Activated naive CD4-positive, alpha-beta T cell treated with anti-CD3 and anti-CD28 coated beads, Interleukin-2, amount 50 U/mL, for 24 hours (primary cell): ENCODE measurements at regions not wholly inside any gene's neighbourhood (a gene's known extent, or its start where the extent isn't known, plus 50 kb on each side); places are given as distances from the start of the nearest gene placed in this dataset.
"Not testable (repeated sequence)": the region's sequence is repeated elsewhere in the genome, so short reads cannot be mapped to it uniquely, and the experiment has no call there.

Experiments used
- H3K27ac Mint-ChIP-seq: one replicate; pipeline ENCODE4 v1.8.0; 2021; ENCODE audit warnings: mild to moderate bottlenecking, mixed read lengths
- H3K27me3 Mint-ChIP-seq: one replicate; pipeline ENCODE4 v1.8.0; 2021; ENCODE audit warnings: mixed read lengths
- H3K36me3 Mint-ChIP-seq: one replicate; pipeline ENCODE4 v1.8.0; 2021; ENCODE audit warnings: mixed read lengths
- H3K4me1 Mint-ChIP-seq: one replicate; pipeline ENCODE4 v1.8.0; 2021; ENCODE audit warnings: mixed read lengths
- H3K4me3 Mint-ChIP-seq: one replicate; pipeline ENCODE4 v1.8.0; 2021; ENCODE audit warnings: mild to moderate bottlenecking, mixed read lengths
- H3K9me3 Mint-ChIP-seq: one replicate; pipeline ENCODE4 v1.8.0; 2021; ENCODE audit warnings: mixed read lengths

DNA sequence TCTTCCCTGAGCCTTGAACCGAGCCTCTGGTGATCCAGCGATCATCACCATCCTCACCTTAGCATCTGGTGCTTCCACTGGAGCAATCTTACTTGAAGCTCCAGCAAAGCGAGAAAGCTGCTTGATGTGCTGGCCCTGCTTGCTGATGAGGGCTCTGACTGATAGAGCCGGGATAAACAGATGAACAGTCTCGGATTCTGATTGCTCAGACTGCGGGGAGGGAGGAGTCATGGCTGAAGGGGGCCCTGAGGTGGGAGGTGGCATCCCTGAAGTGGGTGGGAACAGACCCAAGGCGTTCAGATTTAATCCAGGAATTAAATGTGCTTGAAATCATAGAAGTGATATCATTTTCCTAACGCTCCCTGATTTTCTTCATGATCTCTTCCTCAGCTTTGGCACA lies 74.4 kb upstream of the RPS6KA2 start:
- not testable (repeated sequence) for H3K4me3 Mint-ChIP-seq, H3K4me1 Mint-ChIP-seq, H3K36me3 Mint-ChIP-seq, H3K27ac Mint-ChIP-seq, H3K9me3 Mint-ChIP-seq, H3K27me3 Mint-ChIP-seq

DNA sequence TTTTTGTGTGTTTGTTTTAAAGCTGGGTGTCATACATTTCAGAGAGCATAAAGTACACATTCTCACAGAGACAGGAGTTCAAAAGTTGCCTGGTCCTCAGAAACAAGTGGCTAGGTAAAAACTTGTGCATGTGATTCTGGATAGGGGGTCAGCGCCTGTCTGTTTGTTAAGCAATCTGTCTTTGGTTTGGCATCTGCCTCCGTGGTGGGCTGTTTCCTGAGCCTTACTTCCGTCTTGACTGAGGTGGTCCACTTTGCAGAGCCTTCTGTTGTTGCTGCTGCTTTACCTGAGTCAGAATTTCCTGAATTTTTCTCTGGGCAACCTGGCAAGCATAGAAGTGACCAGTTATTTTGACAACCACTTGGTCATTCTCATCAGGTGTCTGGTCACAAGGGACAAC lies 73.8 kb upstream of the RPS6KA2 start:
- not testable (repeated sequence) for H3K27me3 Mint-ChIP-seq, H3K9me3 Mint-ChIP-seq, H3K27ac Mint-ChIP-seq, H3K36me3 Mint-ChIP-seq, H3K4me3 Mint-ChIP-seq, H3K4me1 Mint-ChIP-seq

- no peaks in the 10 kb centered on the region for H3K9me3 Mint-ChIP-seq
Measured at GRCh38 chr6:166697113-166697512, 70.1 kb upstream of the RPS6KA2 start.

DNA sequence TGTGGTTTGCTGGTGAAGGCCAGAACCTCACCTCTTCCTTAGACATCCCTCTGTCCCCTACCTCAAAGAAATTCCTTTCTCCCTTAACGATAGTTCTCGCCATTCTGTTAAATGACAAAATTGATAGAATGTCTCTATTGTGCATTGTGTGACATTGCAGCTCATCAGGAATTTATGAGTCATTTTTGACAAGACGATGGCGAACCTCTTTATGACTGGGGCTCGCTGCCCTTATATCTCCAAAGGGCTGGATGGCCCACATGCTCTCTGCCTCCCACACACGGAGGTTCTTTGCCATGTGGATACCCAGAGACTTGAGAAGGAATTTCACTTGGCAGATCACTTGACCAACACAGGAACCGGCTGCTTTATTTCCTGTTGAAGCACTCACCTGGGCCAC lies 66.8 kb upstream of the RPS6KA2 start:
- Mint-ChIP-seq H3K27me3 (no peaks in the 10 kb centered on the region), H3K4me3 (no peak overlapping the region), H3K36me3 (no peaks in the 10 kb centered on the region), H3K9me3 (no peaks in the 10 kb centered on the region), H3K4me1 (no peaks in the 10 kb centered on the region), H3K27ac (no peak overlapping the region)

More at GRCh38 chr6:166697113-166697512, 70.1 kb upstream of the RPS6KA2 start:
- Mint-ChIP-seq H3K27me3 (no peaks in the 10 kb centered on the region), H3K36me3 (no peaks in the 10 kb centered on the region), H3K27ac (no peak overlapping the region), H3K4me1 (no peaks in the 10 kb centered on the region), H3K4me3 (no peak overlapping the region)

DNA sequence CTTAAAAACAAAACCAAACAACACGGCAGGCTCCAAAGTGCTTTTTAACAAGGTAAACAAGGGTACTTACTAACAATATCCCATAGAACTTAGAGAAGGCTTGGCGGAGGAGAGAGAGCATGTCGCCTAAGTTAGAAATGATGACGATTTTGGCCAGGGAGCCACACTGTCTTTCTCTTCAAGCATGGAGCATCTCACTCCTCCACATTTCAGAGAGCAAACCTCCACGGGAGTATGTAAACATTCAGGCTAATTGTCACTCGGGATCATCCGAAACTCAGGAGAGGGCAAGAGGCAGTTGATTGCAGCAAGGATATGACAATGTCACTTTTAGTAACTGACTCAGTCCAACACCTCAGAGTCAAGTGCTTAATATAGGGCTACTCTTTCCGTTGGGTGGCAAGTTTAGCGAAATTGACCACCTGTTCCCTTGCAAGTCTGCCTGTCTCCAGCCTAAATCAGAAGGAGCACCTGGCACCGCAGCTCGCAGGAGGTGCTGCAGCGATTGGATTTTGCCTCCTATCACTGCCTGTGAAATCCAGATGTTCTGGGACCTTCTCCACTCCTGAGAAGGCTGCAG lies 65.8 kb upstream of the RPS6KA2 start:
- H3K27ac Mint-ChIP-seq: no peak overlapping the region
- no peaks in the 10 kb centered on the region for H3K4me1 Mint-ChIP-seq
- H3K4me3 Mint-ChIP-seq: no peak overlapping the region
- H3K27me3 Mint-ChIP-seq: no peaks in the 10 kb centered on the region
- H3K36me3 Mint-ChIP-seq: no peaks in the 10 kb centered on the region
- no peaks in the 10 kb centered on the region for H3K9me3 Mint-ChIP-seq

GRCh38 chr6:166691746-166692145 lies 64.7 kb upstream of the RPS6KA2 start:
- H3K4me1 Mint-ChIP-seq: no peaks in the 10 kb centered on the region
- no peak overlapping the region for H3K4me3 Mint-ChIP-seq
- H3K27ac Mint-ChIP-seq: no peak overlapping the region
- no peaks in the 10 kb centered on the region for H3K27me3 Mint-ChIP-seq
- H3K36me3 Mint-ChIP-seq: no peaks in the 10 kb centered on the region
- H3K9me3 Mint-ChIP-seq: no peaks in the 10 kb centered on the region

DNA sequence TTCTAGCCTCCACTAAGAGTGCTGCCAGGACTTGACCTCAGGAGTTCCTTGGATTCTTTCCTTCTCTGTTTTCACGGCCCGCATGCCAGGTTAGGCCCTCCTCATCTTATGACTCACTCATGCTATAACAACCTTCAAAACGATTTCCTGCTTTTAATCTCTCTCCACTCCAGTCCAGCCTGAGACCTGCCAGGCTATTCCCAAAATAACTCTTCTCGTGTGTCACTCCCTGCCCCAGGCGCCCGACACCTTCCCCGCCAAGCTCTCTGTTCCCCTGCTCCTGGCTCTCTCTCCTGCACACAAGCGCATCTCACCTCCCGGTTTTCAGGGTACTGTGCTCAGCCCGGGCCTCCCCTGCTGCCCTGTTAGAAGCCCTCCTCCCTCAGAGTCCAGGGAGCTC lies 64.1 kb upstream of the RPS6KA2 start:
- H3K27me3 Mint-ChIP-seq: no peaks in the 10 kb centered on the region
- no peak overlapping the region for H3K27ac Mint-ChIP-seq
- H3K36me3 Mint-ChIP-seq: no peaks in the 10 kb centered on the region
- no peak overlapping the region for H3K4me3 Mint-ChIP-seq
- H3K9me3 Mint-ChIP-seq: no peaks in the 10 kb centered on the region
- H3K4me1 Mint-ChIP-seq: no peaks in the 10 kb centered on the region

GRCh38 chr6:166689687-166690086 lies 62.6 kb upstream of the RPS6KA2 start:
- Mint-ChIP-seq H3K36me3 (no peaks in the 10 kb centered on the region), H3K27me3 (no peaks in the 10 kb centered on the region), H3K4me3 (no peak overlapping the region), H3K9me3 (no peaks in the 10 kb centered on the region), H3K4me1 (no peaks in the 10 kb centered on the region), H3K27ac (no peak overlapping the region)

DNA sequence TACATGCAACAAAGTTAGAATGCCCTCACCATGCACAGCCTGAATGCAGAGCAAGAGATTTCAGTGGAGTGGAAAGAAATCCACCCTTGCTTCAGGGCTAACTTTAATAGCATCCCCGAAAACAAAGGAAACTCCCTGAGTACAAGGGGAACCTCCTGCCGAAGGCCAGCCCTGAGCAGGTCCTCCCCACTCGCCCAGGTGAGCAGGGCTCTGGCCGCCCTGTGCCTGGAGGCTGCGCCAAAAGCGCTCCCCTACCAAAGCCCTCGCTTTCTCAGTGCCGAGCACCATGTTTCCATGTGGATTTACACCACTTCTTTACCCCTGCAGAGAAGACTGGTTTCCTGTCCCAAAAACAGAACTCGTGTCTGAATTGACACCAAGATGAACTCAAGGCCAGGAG lies 61.9 kb upstream of the RPS6KA2 start:
- H3K9me3 Mint-ChIP-seq: no peaks in the 10 kb centered on the region
- H3K27ac Mint-ChIP-seq: peak overlapping the region; percentile 84
- H3K4me1 Mint-ChIP-seq: no peaks in the 10 kb centered on the region
- no peaks in the 10 kb centered on the region for H3K36me3 Mint-ChIP-seq
- no peak overlapping the region for H3K4me3 Mint-ChIP-seq
- H3K27me3 Mint-ChIP-seq: no peaks in the 10 kb centered on the region

DNA sequence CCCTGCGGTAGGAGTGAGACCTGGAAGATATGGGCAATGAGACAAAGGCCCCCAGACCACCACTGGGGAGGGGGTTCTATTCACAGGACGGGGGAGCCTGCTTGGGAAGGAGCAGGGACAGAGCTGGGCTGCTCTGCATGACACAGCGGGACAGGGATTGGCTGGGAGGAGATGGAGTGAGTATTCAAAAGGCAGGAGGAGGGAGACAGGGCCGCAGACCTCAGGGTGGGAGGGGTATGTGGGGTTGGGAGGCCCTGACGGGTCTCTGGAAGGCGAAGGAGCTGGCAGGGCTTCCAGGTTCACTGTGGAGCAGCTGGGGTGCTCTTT lies 60.8 kb upstream of the RPS6KA2 start:
- Mint-ChIP-seq H3K36me3 (no peaks in the 10 kb centered on the region), H3K27ac (no peak overlapping the region), H3K4me1 (no peaks in the 10 kb centered on the region), H3K9me3 (no peaks in the 10 kb centered on the region), H3K4me3 (no peak overlapping the region), H3K27me3 (no peaks in the 10 kb centered on the region)

DNA sequence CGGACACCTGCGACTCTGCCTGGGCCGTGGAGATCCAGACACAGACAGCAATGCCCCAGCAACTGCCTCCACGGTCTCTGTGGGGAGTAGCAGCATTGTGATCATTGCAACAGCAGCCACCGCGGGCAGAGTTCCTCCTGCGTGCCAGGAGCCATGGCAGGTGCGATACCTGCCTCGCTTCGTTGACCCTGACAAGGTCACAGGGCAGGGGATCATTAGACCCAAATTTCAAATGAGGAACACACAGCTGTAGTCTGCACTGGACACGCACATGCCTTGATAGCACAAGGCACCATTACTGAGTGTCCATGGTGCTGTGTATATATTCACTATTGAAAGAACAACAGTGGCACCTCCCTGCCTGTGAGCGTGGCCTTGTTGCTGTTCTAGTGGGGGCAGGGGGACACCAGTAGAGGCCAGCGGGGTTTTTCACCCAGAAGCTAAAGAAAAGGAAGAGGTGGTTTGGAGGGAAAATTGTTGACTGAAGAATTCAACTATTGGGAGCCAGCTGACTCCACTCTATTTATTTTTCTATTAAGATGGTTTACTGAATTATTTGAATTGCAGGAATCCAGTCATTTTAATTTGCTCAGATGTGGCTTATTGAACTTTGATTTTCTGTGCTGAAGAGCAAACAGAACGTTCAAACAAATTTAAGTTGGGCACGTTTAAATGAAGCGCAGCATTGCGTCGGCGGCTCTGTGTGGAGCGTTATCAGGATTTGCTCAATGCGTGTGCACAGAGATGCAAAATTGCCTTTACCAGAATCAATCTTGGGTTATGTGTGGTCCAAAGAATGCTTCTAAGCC lies 60.2 kb upstream of the RPS6KA2 start:
- Mint-ChIP-seq H3K4me1 (no peaks in the 10 kb centered on the region), H3K27ac (no peak overlapping the region), H3K9me3 (no peaks in the 10 kb centered on the region), H3K36me3 (no peaks in the 10 kb centered on the region), H3K4me3 (no peak overlapping the region), H3K27me3 (no peaks in the 10 kb centered on the region)

- Mint-ChIP-seq H3K4me1 (no peaks in the 10 kb centered on the region), H3K9me3 (no peaks in the 10 kb centered on the region), H3K36me3 (no peaks in the 10 kb centered on the region), H3K27me3 (no peaks in the 10 kb centered on the region), H3K4me3 (no peak overlapping the region), H3K27ac (no peak overlapping the region)
Measured at GRCh38 chr6:166686317-166686716, 59.3 kb upstream of the RPS6KA2 start.

DNA sequence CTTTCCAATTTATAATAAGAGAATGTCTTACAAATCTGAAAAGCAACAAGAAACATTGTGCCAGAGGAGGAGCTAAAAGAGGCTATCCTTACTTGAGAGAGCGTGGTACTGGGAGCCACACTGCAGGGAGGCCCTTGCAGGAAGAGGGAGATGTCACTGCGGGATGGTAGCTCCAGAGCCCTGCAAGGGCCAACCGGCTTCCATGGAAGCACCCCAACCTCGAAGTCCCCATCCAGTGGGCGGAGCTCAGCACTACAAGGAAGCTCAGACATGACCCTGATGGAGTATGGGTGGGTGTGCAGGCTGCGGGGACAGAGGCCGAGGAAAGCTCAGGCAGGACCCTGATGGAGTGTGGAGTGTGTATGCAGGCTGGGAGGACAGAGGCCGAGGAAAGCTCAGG lies 57.8 kb upstream of the RPS6KA2 start:
- H3K27me3 Mint-ChIP-seq: no peaks in the 10 kb centered on the region
- no peaks in the 10 kb centered on the region for H3K9me3 Mint-ChIP-seq
- H3K27ac Mint-ChIP-seq: no peak overlapping the region
- H3K4me3 Mint-ChIP-seq: no peak overlapping the region
- no peaks in the 10 kb centered on the region for H3K36me3 Mint-ChIP-seq
- no peaks in the 10 kb centered on the region for H3K4me1 Mint-ChIP-seq

DNA sequence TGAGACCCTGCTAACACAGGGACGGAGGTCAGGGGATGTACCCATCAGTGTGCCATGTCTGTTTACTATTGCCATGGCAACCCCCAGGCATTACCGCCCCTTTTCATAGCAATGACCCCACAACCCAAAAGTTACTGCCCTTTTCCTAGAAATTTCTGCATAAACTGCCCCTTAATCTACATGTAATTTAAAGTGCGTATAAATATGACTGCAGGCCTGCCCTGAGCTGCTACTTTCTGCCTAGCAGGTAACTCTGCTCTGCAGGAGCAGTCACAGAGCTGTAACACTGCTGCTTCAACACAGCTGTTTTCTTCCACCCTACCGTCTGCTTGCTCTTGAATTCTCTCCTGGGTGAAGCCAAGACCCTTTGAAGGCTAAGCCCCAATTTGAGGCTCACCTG lies 57.1 kb upstream of the RPS6KA2 start:
- H3K36me3 Mint-ChIP-seq: no peaks in the 10 kb centered on the region

DNA sequence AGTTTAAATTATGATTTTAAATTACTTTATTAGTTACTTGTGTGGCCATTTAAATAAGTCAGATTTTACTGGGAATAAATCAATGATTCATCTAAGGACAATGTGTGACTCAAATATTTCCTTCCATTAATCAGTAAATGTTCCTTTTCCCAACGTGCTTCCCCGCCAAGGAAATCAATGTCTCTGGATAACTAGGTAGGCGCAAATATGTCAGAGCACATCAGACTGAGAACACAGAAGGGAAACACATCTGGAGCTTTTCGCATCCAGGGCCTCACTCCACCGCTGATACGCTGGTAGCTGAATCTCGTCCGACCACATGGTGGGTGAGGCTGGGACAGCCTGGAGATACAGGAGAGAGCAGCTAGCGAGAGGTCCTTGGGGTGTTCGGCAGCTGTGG lies 56.4 kb upstream of the RPS6KA2 start:
- Mint-ChIP-seq H3K27me3 (no peaks in the 10 kb centered on the region), H3K4me3 (no peak overlapping the region)

More for the DNA sequence above, 57.1 kb upstream of the RPS6KA2 start:
- no peaks in the 10 kb centered on the region for H3K4me1 Mint-ChIP-seq
- no peaks in the 10 kb centered on the region for H3K9me3 Mint-ChIP-seq
- no peaks in the 10 kb centered on the region for H3K27me3 Mint-ChIP-seq
- H3K27ac Mint-ChIP-seq: no peak overlapping the region
- H3K4me3 Mint-ChIP-seq: no peak overlapping the region

GRCh38 chr6:166679566-166679965 lies 52.5 kb upstream of the RPS6KA2 start:
- H3K27me3 Mint-ChIP-seq: no peaks in the 10 kb centered on the region
- H3K36me3 Mint-ChIP-seq: no peaks in the 10 kb centered on the region
- H3K4me1 Mint-ChIP-seq: no peaks in the 10 kb centered on the region
- no peak overlapping the region for H3K4me3 Mint-ChIP-seq
- no peak overlapping the region for H3K27ac Mint-ChIP-seq
- H3K9me3 Mint-ChIP-seq: no peaks in the 10 kb centered on the region

More for the DNA sequence above, 56.4 kb upstream of the RPS6KA2 start:
- H3K27ac Mint-ChIP-seq: no peak overlapping the region
- H3K9me3 Mint-ChIP-seq: no peaks in the 10 kb centered on the region
- no peaks in the 10 kb centered on the region for H3K4me1 Mint-ChIP-seq
- H3K36me3 Mint-ChIP-seq: no peaks in the 10 kb centered on the region

DNA sequence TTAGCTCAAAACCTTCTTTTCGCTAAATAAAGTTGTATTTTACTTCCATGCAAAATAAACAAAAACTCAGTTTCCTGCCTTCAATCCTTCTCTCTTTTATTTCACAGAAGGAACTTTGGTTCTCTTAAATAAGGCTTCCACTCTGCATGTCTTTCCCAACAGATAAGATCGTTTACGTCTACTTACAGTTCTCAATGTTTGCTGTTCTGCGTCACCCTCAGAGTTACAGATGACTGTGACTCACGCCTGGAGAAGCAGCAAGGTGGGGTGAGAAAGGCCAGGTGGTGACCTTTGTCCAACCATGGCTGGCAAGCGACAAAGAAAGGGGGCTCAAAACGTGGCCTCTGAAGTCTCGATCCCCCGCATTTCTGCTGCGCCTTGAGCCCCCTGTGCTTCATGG lies 51.4 kb upstream of the RPS6KA2 start:
- Mint-ChIP-seq H3K4me1 (no peaks in the 10 kb centered on the region), H3K9me3 (no peaks in the 10 kb centered on the region)

More for the DNA sequence above, 51.4 kb upstream of the RPS6KA2 start:
- H3K4me3 Mint-ChIP-seq: no peak overlapping the region
- no peaks in the 10 kb centered on the region for H3K36me3 Mint-ChIP-seq
- peaks cover 2% of the 10 kb centered on the region for H3K27me3 Mint-ChIP-seq
- no peak overlapping the region for H3K27ac Mint-ChIP-seq
